Mesenchymal stem cell (in vitro differentiated cells and primary cell): ENCODE measurements at regions not wholly inside any gene's neighbourhood (a gene's known extent, or its start where the extent isn't known, plus 50 kb on each side); places are given as distances from the start of the nearest gene placed in this dataset.
A peak's percentile ranks its signal among the peaks of the same experiment; 100 is the strongest.

Experiments
- DNase-seq: peaks from one replicate; pipeline ENCODE4 v3.0.0-alpha.2; 2013
- H2AFZ ChIP-seq: one replicate; pipeline ENCODE4 v1.6.1; 2013; ENCODE audit warnings: low read depth, mild to moderate bottlenecking, control low read depth, inconsistent platforms, low read length, moderate library complexity
- H2AK5ac ChIP-seq: 2 replicates; pipeline ENCODE4 v1.6.1; 2013; ENCODE audit warnings: low read length, moderate library complexity, mild to moderate bottlenecking, inconsistent platforms; ENCODE audit not compliant: severe bottlenecking
- H2BK120ac ChIP-seq: one replicate; pipeline ENCODE4 v1.6.1; 2013; ENCODE audit warnings: low read depth, mild to moderate bottlenecking, inconsistent platforms, low read length, moderate library complexity
- H2BK12ac ChIP-seq, 2 experiments: one replicate each; pipeline ENCODE4 v1.6.1; 2013; ENCODE audit warnings: inconsistent platforms in 2 of 2, low read length in 2 of 2, mild to moderate bottlenecking in 2 of 2, moderate library complexity in 2 of 2, control low read depth in 1 of 2
- H2BK15ac ChIP-seq: one replicate; pipeline ENCODE4 v1.6.1; 2013; ENCODE audit warnings: mild to moderate bottlenecking, low read depth, inconsistent platforms; ENCODE audit not compliant: poor library complexity, severe bottlenecking
- H2BK5ac ChIP-seq: 2 replicates; pipeline ENCODE4 v1.6.1; 2013; ENCODE audit warnings: low read depth, mild to moderate bottlenecking, low read length, control low read depth, inconsistent platforms; ENCODE audit not compliant: poor library complexity, severe bottlenecking
- H3K14ac ChIP-seq, 2 experiments: one replicate each; pipeline ENCODE4 v1.6.1; 2013; ENCODE audit warnings: inconsistent platforms in 2 of 2, low read length in 2 of 2, control low read depth in 1 of 2, mild to moderate bottlenecking in 1 of 2, moderate library complexity in 1 of 2
- H3K18ac ChIP-seq, 2 experiments: one replicate each; pipeline ENCODE4 v1.6.1; 2013; ENCODE audit warnings: inconsistent platforms in 2 of 2, low read length in 2 of 2, control low read depth in 1 of 2, low read depth in 1 of 2, mild to moderate bottlenecking in 1 of 2
- H3K23ac ChIP-seq, 2 experiments: one replicate each; pipeline ENCODE4 v1.6.1; 2013; ENCODE audit warnings: inconsistent platforms in 2 of 2, low read length in 2 of 2, mild to moderate bottlenecking in 2 of 2, moderate library complexity in 2 of 2, control low read depth in 1 of 2
- H3K27ac ChIP-seq: 2 replicates; pipeline ENCODE4 v1.5.1; 2013; ENCODE audit warnings: mild to moderate bottlenecking, moderate library complexity, low read length, control low read depth, inconsistent platforms; ENCODE audit not compliant: poor library complexity, severe bottlenecking
- H3K27me3 ChIP-seq, 2 experiments: 2 replicates each; pipeline versions ENCODE4 v1.6.1 to v1.7.0; 2013; ENCODE audit warnings: low read length in 2 of 2, mild to moderate bottlenecking in 2 of 2, moderate library complexity in 2 of 2, control low read depth in 1 of 2, inconsistent platforms in 1 of 2; ENCODE audit not compliant: control insufficient read depth in 1 of 2, insufficient read depth in 1 of 2
- H3K36me3 ChIP-seq, 2 experiments: 2 replicates each; pipeline versions ENCODE4 v1.6.1 to v1.7.0; 2013; ENCODE audit warnings: low read length in 2 of 2, control low read depth in 1 of 2, inconsistent platforms in 1 of 2, low read depth in 1 of 2, mild to moderate bottlenecking in 1 of 2; ENCODE audit not compliant: insufficient read depth in 2 of 2, control insufficient read depth in 1 of 2
- H3K4ac ChIP-seq, 2 experiments: one replicate each; pipeline ENCODE4 v1.6.1; 2013; ENCODE audit warnings: inconsistent platforms in 2 of 2, low read length in 2 of 2, mild to moderate bottlenecking in 2 of 2, moderate library complexity in 2 of 2, control low read depth in 1 of 2, low read depth in 1 of 2
- H3K4me1 ChIP-seq: 2 replicates; pipeline ENCODE4 v1.6.1; 2013; ENCODE audit warnings: low read depth, low read length, control low read depth; ENCODE audit not compliant: control insufficient read depth, insufficient read depth
- H3K4me2 ChIP-seq: 2 replicates; pipeline ENCODE4 v1.6.1; 2013; ENCODE audit warnings: low read length, mild to moderate bottlenecking, inconsistent platforms; ENCODE audit not compliant: poor library complexity, severe bottlenecking
- H3K4me3 ChIP-seq, 2 experiments: 2 replicates each; pipeline versions ENCODE4 v1.5.1 to v1.7.0; 2013; ENCODE audit warnings: low read length in 2 of 2, mild to moderate bottlenecking in 2 of 2, control low read depth in 1 of 2, low read depth in 1 of 2; ENCODE audit not compliant: insufficient read depth in 1 of 2
- H3K79me1 ChIP-seq: replicated peaks from 2 replicates; pipeline ENCODE4 v1.6.1; 2013; ENCODE audit warnings: mild to moderate bottlenecking, control low read depth, low read length, inconsistent platforms; ENCODE audit not compliant: poor library complexity, severe bottlenecking
- H3K9ac ChIP-seq: 2 replicates; pipeline ENCODE4 v1.7.0; 2013; ENCODE audit warnings: mild to moderate bottlenecking, low read length, moderate library complexity
- H3K9me3 ChIP-seq: 2 replicates; pipeline ENCODE4 v1.7.0; 2013; ENCODE audit warnings: mild to moderate bottlenecking, low read length; ENCODE audit not compliant: control insufficient read depth
- H4K8ac ChIP-seq: one replicate; pipeline ENCODE4 v1.6.1; 2013; ENCODE audit warnings: inconsistent platforms, mild to moderate bottlenecking, low read length, moderate library complexity
- H4K91ac ChIP-seq: one replicate; pipeline ENCODE4 v1.6.1; 2013; ENCODE audit warnings: mild to moderate bottlenecking, low read length, inconsistent platforms
- WGBS: methylation state at CpG from one replicate; pipeline ENCODE4 v1.1.7; 2013; ENCODE audit warnings: mixed read lengths; 5-methylcytosine and 5-hydroxymethylcytosine counted together

- H3K27ac ChIP-seq = no peak overlapping the region
- no peak overlapping the region for H4K8ac ChIP-seq
- no peak overlapping the region for H2BK120ac ChIP-seq
- H3K18ac ChIP-seq = no peak overlapping the region
- WGBS = 52% methylated on average over 5 of the region's 6 CpGs
- no peak overlapping the region for H3K4me2 ChIP-seq
- H3K4me3 ChIP-seq = no peak overlapping the region
- H2AK5ac ChIP-seq = no peak overlapping the region
- no peaks in the 10 kb centered on the region for H3K4me1 ChIP-seq
- H3K14ac ChIP-seq = no peak overlapping the region
- no peak overlapping the region for H3K9ac ChIP-seq
- H3K27me3 ChIP-seq = no peaks in the 10 kb centered on the region
- H3K9me3 ChIP-seq = no peaks in the 10 kb centered on the region
- H2BK15ac ChIP-seq = no peak overlapping the region
- H3K79me1 ChIP-seq = no peaks in the 10 kb centered on the region
- no peak overlapping the region for H2BK5ac ChIP-seq
- H3K4ac ChIP-seq = no peak overlapping the region
- H3K23ac ChIP-seq = no peak overlapping the region
- H4K91ac ChIP-seq = no peak overlapping the region
- no peak overlapping the region for H2AFZ ChIP-seq
- no peak overlapping the region for H2BK12ac ChIP-seq
- no peaks in the 10 kb centered on the region for H3K36me3 ChIP-seq
- DNase-seq = no peak
Measured at GRCh38 chr10:125489731-125490130, 193.2 kb downstream of the TEX36 start.

GRCh38 chr10:125485665-125486064 is 197.3 kb downstream of the TEX36 start:
- Histone ChIP-seq H2BK15ac (no peak overlapping the region), H3K4me3 (no peak overlapping the region), H3K4ac (no peak overlapping the region), H3K27me3 (no peaks in the 10 kb centered on the region), H2BK12ac (no peak overlapping the region), H3K79me1 (no peaks in the 10 kb centered on the region), H3K27ac (no peak overlapping the region), H2AFZ (no peak overlapping the region), H2AK5ac (no peak overlapping the region), H3K36me3 (no peaks in the 10 kb centered on the region), H3K4me2 (no peak overlapping the region), H3K9ac (no peak overlapping the region), H3K9me3 (no peaks in the 10 kb centered on the region), H2BK120ac (no peak overlapping the region), H4K91ac (no peak overlapping the region), H4K8ac (no peak overlapping the region), H3K14ac (no peak overlapping the region), H3K23ac (no peak overlapping the region), H3K18ac (no peak overlapping the region), H3K4me1 (no peaks in the 10 kb centered on the region), H2BK5ac (no peak overlapping the region)
- DNase-seq = no peak
- 37% methylated on average over 3 of the region's 4 CpGs for WGBS

- Histone ChIP-seq H2BK5ac (no peak overlapping the region), H3K18ac (no peak overlapping the region), H3K4ac (no peak overlapping the region), H3K14ac (no peak overlapping the region), H4K8ac (no peak overlapping the region), H2BK12ac (no peak overlapping the region), H2AFZ (no peak overlapping the region), H3K36me3 (no peaks in the 10 kb centered on the region), H3K4me3 (no peak overlapping the region), H3K9ac (no peak overlapping the region), H3K4me1 (no peaks in the 10 kb centered on the region), H3K27ac (no peak overlapping the region), H3K4me2 (no peak overlapping the region), H2BK15ac (no peak overlapping the region), H2BK120ac (no peak overlapping the region), H3K23ac (no peak overlapping the region), H4K91ac (no peak overlapping the region), H3K27me3 (no peaks in the 10 kb centered on the region), H3K79me1 (no peaks in the 10 kb centered on the region), H2AK5ac (no peak overlapping the region), H3K9me3 (no peaks in the 10 kb centered on the region)
- WGBS = no CpG with 5 or more reads among the region's 1 CpG
- no peak for DNase-seq
Measured at GRCh38 chr10:125484035-125484732, 198.8 kb downstream of the TEX36 start.

GRCh38 chr10:125482637-125483036 is 200.3 kb downstream of the TEX36 start:
- Histone ChIP-seq H3K27me3 (no peaks in the 10 kb centered on the region), H2BK5ac (no peak overlapping the region), H3K79me1 (no peaks in the 10 kb centered on the region), H2BK120ac (no peak overlapping the region), H3K4me1 (no peaks in the 10 kb centered on the region), H3K27ac (no peak overlapping the region), H2BK15ac (no peak overlapping the region), H3K4me2 (no peak overlapping the region), H2AK5ac (no peak overlapping the region), H4K8ac (no peak overlapping the region), H3K18ac (no peak overlapping the region), H3K4ac (no peak overlapping the region), H3K9ac (peak overlapping the region; percentile 35), H2AFZ (no peak overlapping the region), H3K9me3 (no peaks in the 10 kb centered on the region), H3K23ac (no peak overlapping the region), H4K91ac (no peak overlapping the region), H2BK12ac (no peak overlapping the region), H3K14ac (no peak overlapping the region), H3K36me3 (no peaks in the 10 kb centered on the region), H3K4me3 (peak overlapping the region in 1 of 2 experiments; percentile 12)
- WGBS = 70% methylated on average over 1 of the region's 5 CpGs
- no peak for DNase-seq
